Osteocyte (in vitro differentiated cells): ENCODE measurements at regions not wholly inside any gene's neighbourhood (a gene's known extent, or its start where the extent isn't known, plus 50 kb on each side); places are given as distances from the start of the nearest gene placed in this dataset.

Source experiments
- DNase-seq: peaks from one replicate; pipeline ENCODE4 v3.0.0; 2021; ENCODE audit warnings: mixed read lengths; ENCODE audit not compliant: unreplicated experiment; ENCODE audit errors: extremely low spot score
- H3K27ac Mint-ChIP-seq: one replicate; pipeline ENCODE4 v1.8.0; 2021; ENCODE audit warnings: mild to moderate bottlenecking, mixed read lengths; ENCODE audit not compliant: unreplicated experiment
- H3K27me3 Mint-ChIP-seq: one replicate; pipeline ENCODE4 v1.8.0; 2021; ENCODE audit warnings: mixed read lengths; ENCODE audit not compliant: unreplicated experiment
- H3K36me3 Mint-ChIP-seq: one replicate; pipeline ENCODE4 v1.8.0; 2021; ENCODE audit warnings: mixed read lengths; ENCODE audit not compliant: unreplicated experiment
- H3K4me1 Mint-ChIP-seq: one replicate; pipeline ENCODE4 v1.8.0; 2021; ENCODE audit warnings: mixed read lengths; ENCODE audit not compliant: unreplicated experiment
- H3K4me3 Mint-ChIP-seq: one replicate; pipeline ENCODE4 v1.8.0; 2021; ENCODE audit warnings: mild to moderate bottlenecking, moderate library complexity, mixed read lengths; ENCODE audit not compliant: unreplicated experiment
- H3K9me3 Mint-ChIP-seq: one replicate; pipeline ENCODE4 v1.8.0; 2021; ENCODE audit warnings: mixed read lengths; ENCODE audit not compliant: unreplicated experiment
- CTCF ChIP-seq: fragments of 200-600 bp; sonication (generic); IDR thresholded peaks from 2 replicates; pipeline ENCODE4 v1.5.0; 2021; ENCODE audit warnings: antibody characterized with exemption, mild to moderate bottlenecking, moderate library complexity

GRCh38 chr16:66251476-66252160 lies 114.9 kb upstream of the CDH5 start:
- peak overlapping the region; percentile 50 for H3K4me3 Mint-ChIP-seq
- peaks cover 55% of the 10 kb centered on the region for H3K4me1 Mint-ChIP-seq
- no peaks in the 10 kb centered on the region for H3K27me3 Mint-ChIP-seq
- H3K9me3 Mint-ChIP-seq: peaks cover 4% of the 10 kb centered on the region
- no peaks in the 10 kb centered on the region for H3K36me3 Mint-ChIP-seq
- DNase-seq: no peak
- peak overlapping the region; percentile 91 for H3K27ac Mint-ChIP-seq
- TF ChIP-seq CTCF: no peak

- H3K4me3 Mint-ChIP-seq: peak overlapping the region; percentile 50
- H3K9me3 Mint-ChIP-seq: peaks cover 4% of the 10 kb centered on the region
- H3K27me3 Mint-ChIP-seq: no peaks in the 10 kb centered on the region
- peak; percentile 89 for DNase-seq
- peak overlapping the region; percentile 91 for H3K27ac Mint-ChIP-seq
- no peak for TF ChIP-seq CTCF
- H3K4me1 Mint-ChIP-seq: peaks cover 56% of the 10 kb centered on the region
- no peaks in the 10 kb centered on the region for H3K36me3 Mint-ChIP-seq
These were observed 115.6 kb upstream of the CDH5 start for GRCh38 chr16:66250686-66251431.

GRCh38 chr16:66247516-66248481 lies 118.7 kb upstream of the CDH5 start:
- no peak for TF ChIP-seq CTCF
- Mint-ChIP-seq H3K27ac (peak overlapping the region; percentile 42), H3K9me3 (no peaks in the 10 kb centered on the region), H3K36me3 (no peaks in the 10 kb centered on the region), H3K27me3 (no peaks in the 10 kb centered on the region), H3K4me1 (peaks cover 47% of the 10 kb centered on the region), H3K4me3 (no peak overlapping the region)
- no peak for DNase-seq

GRCh38 chr16:66245868-66246267 lies 120.6 kb upstream of the CDH5 start:
- no peak for DNase-seq

More at GRCh38 chr16:66245868-66246267, 120.6 kb upstream of the CDH5 start:
- Mint-ChIP-seq H3K4me3 (no peak overlapping the region), H3K9me3 (no peaks in the 10 kb centered on the region), H3K4me1 (peaks cover 33% of the 10 kb centered on the region), H3K27ac (no peak overlapping the region), H3K36me3 (no peaks in the 10 kb centered on the region), H3K27me3 (no peaks in the 10 kb centered on the region)
- TF ChIP-seq CTCF: no peak
